ENCODE measurements at regions not wholly inside any gene's neighbourhood (a gene's known extent, or its start where the extent isn't known, plus 50 kb on each side); places are given as distances from the start of the nearest gene placed in this dataset.

GRCh38 chr10:94143261-94143660, 149.5 kb downstream of the PLCE1 start:
- Histone ChIP-seq H3K27me3 (ENCODE audit: insufficient read depth, poor library complexity, severe bottlenecking) (no peaks in the 10 kb centered on the region), H3K4me3 (replicated peaks; ENCODE audit: insufficient read depth, low read length) (no peak overlapping the region), H3K27ac (replicated peaks) (no peak overlapping the region)
- no peak for TF ChIP-seq SPI1 (IDR thresholded peaks at IDR 0.05; ENCODE audit: borderline replicate concordance, low read depth)
- no peak for TF ChIP-seq POLR2AphosphoS5 (IDR thresholded peaks at IDR 0.05; ENCODE audit: low read depth)
- TF ChIP-seq GABPA (IDR thresholded peaks at IDR 0.05; ENCODE audit: low read depth): no peak
- TF ChIP-seq CTCF (IDR thresholded peaks at IDR 0.05; ENCODE audit: insufficient read depth, low read length): no peak
- TF ChIP-seq REST (IDR thresholded peaks at IDR 0.05; ENCODE audit: insufficient replicate concordance, low read depth): no peak
- DNase-seq (ENCODE audit: low read depth in 1 of 2, low spot score in 1 of 2): no peak

GRCh38 chr10:94146313-94146712, 152.6 kb downstream of the PLCE1 start:
- DNase-seq (ENCODE audit: low read depth in 1 of 2, low spot score in 1 of 2): no peak
- Histone ChIP-seq H3K4me3 (replicated peaks; ENCODE audit: insufficient read depth, low read length) (no peak overlapping the region), H3K27me3 (ENCODE audit: insufficient read depth, poor library complexity, severe bottlenecking) (peaks cover 7% of the 10 kb centered on the region), H3K27ac (replicated peaks) (no peak overlapping the region)
- TF ChIP-seq GABPA (IDR thresholded peaks at IDR 0.05; ENCODE audit: low read depth) (no peak), REST (IDR thresholded peaks at IDR 0.05; ENCODE audit: insufficient replicate concordance, low read depth) (no peak), SPI1 (IDR thresholded peaks at IDR 0.05; ENCODE audit: borderline replicate concordance, low read depth) (no peak), CTCF (IDR thresholded peaks at IDR 0.05; ENCODE audit: insufficient read depth, low read length) (no peak), POLR2AphosphoS5 (IDR thresholded peaks at IDR 0.05; ENCODE audit: low read depth) (no peak)

GRCh38 chr10:94146746-94147145, 153.0 kb downstream of the PLCE1 start:
- TF ChIP-seq REST (IDR thresholded peaks at IDR 0.05; ENCODE audit: insufficient replicate concordance, low read depth): no peak
- TF ChIP-seq GABPA (IDR thresholded peaks at IDR 0.05; ENCODE audit: low read depth): no peak
- no peak for TF ChIP-seq CTCF (IDR thresholded peaks at IDR 0.05; ENCODE audit: insufficient read depth, low read length)
- TF ChIP-seq SPI1 (IDR thresholded peaks at IDR 0.05; ENCODE audit: borderline replicate concordance, low read depth): no peak
- TF ChIP-seq POLR2AphosphoS5 (IDR thresholded peaks at IDR 0.05; ENCODE audit: low read depth): no peak

More at GRCh38 chr10:94146746-94147145, 153.0 kb downstream of the PLCE1 start:
- H3K27ac ChIP-seq (replicated peaks): no peak overlapping the region
- DNase-seq (ENCODE audit: low read depth in 1 of 2, low spot score in 1 of 2): no peak
- H3K4me3 ChIP-seq (replicated peaks; ENCODE audit: insufficient read depth, low read length): no peak overlapping the region
- peaks cover 7% of the 10 kb centered on the region for H3K27me3 ChIP-seq (ENCODE audit: insufficient read depth, poor library complexity, severe bottlenecking)
